Naive thymus-derived CD8-positive, alpha-beta T cell (primary cell): ENCODE measurements at regions not wholly inside any gene's neighbourhood (a gene's known extent, or its start where the extent isn't known, plus 50 kb on each side); places are given as distances from the start of the nearest gene placed in this dataset.
"Not testable (repeated sequence)": the region's sequence is repeated elsewhere in the genome, so short reads cannot be mapped to it uniquely, and the experiment has no call there.

Source experiments
- ATAC-seq, 2 donors: fragments of 150-1000 bp; cut with Tn5 transposase in 1 of 2; sonication (Bioruptor Pico), chemical (Tn5 transposase) in 1 of 2; 1 replicate in 1 of 2; 2 replicates in 1 of 2; pipeline ENCODE4 v1.10.0; 2021; ENCODE audit warnings: mild to moderate bottlenecking in 2 of 2, moderate library complexity in 2 of 2
- POLR2A ChIA-PET: fragments of 350-600 bp; sonication (Branson Sonifier 250); formaldehyde crosslinking; loops from one replicate; lab custom pipeline; 2021; ENCODE audit warnings: antibody characterized with exemption; lab: Charles Lee
- DNase-seq, 10 donors: peaks; one replicate each; pipeline versions ENCODE4 v3.0.0 to v3.0.0-alpha.2; 2020 to 2022
- H3K27ac Mint-ChIP-seq, 10 donors: one replicate each; pipeline ENCODE4 v1.8.0; 2020 to 2022; ENCODE audit warnings: mild to moderate bottlenecking in 10 of 10, mixed read lengths in 10 of 10, moderate library complexity in 4 of 10, inconsistent platforms in 1 of 10
- H3K27me3 Mint-ChIP-seq, 5 donors: one replicate each; pipeline ENCODE4 v1.8.0; 2021 to 2022; ENCODE audit warnings: mixed read lengths in 5 of 5
- H3K36me3 Mint-ChIP-seq, 3 donors: one replicate each; pipeline ENCODE4 v1.8.0; 2020 to 2022; ENCODE audit warnings: mixed read lengths in 3 of 3, mild to moderate bottlenecking in 2 of 3, inconsistent platforms in 1 of 3
- H3K4me1 Mint-ChIP-seq, 4 donors: one replicate each; pipeline ENCODE4 v1.8.0; 2021 to 2022; ENCODE audit warnings: mixed read lengths in 4 of 4
- H3K4me3 Mint-ChIP-seq, 10 donors: one replicate each; pipeline ENCODE4 v1.8.0; 2020 to 2022; ENCODE audit warnings: mild to moderate bottlenecking in 10 of 10, mixed read lengths in 10 of 10, moderate library complexity in 6 of 10, inconsistent platforms in 1 of 10
- H3K9me3 Mint-ChIP-seq, 9 donors: one replicate each; pipeline ENCODE4 v1.8.0; 2020 to 2022; ENCODE audit warnings: mixed read lengths in 9 of 9, mild to moderate bottlenecking in 3 of 9, inconsistent platforms in 1 of 9, moderate library complexity in 1 of 9

DNA sequence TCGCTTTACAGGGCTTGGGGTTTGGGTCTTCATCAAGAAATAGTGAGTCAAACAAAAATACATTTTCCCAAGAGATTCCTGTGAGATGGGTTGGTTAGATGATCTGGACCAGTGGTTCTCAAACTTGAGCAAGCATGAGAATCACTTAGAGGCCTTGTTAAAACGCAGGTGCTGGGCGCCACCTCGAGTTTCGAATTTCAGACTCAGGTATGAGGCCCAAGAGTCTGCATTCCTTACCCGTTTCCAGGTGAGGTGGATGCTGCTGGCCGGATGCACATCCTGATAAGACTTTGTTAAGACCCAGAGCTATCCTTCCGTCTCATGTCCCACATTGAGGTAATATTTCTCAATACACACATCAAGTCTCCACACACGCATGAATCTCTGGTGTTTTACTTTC is 707.8 kb upstream of the SALL3 start:
- POLR2A ChIA-PET: no interaction called here
- H3K9me3 Mint-ChIP-seq: peaks cover 2 to 26% (median 14%) of the 10 kb centered on the region in 9 donors
- no peak for DNase-seq
- no peak overlapping the region for H3K4me3 Mint-ChIP-seq
- no peak for ATAC-seq
- H3K4me1 Mint-ChIP-seq: no peaks in the 10 kb centered on the region
- no peaks in the 10 kb centered on the region for H3K27me3 Mint-ChIP-seq
- peaks cover 0 to 10% (median 0%) of the 10 kb centered on the region in 3 donors for H3K36me3 Mint-ChIP-seq
- no peak overlapping the region for H3K27ac Mint-ChIP-seq

DNA sequence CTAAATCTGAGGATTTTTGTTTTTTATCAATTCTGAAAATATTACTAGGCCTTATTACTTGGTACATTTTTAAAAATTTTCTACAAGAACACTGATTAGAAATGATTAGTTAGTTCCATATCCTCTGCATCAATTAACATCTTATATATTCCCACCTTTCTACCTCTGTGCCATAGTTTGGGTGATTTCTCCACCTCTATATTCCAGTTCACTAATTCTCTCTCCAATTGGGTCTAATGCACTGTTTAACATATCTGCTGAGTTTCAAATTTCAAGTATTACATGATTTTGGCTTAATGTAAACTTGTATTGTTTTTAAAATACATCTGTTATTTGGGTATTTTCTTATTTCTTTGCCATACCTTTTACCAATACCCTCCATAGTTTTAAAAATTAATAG is 705.7 kb upstream of the SALL3 start:
- no peaks in the 10 kb centered on the region for H3K27me3 Mint-ChIP-seq
- no peak for ATAC-seq
- peaks cover 0 to 10% (median 0%) of the 10 kb centered on the region in 3 donors for H3K36me3 Mint-ChIP-seq
- no peak for DNase-seq
- no peaks in the 10 kb centered on the region for H3K4me1 Mint-ChIP-seq
- no peak overlapping the region for H3K27ac Mint-ChIP-seq
- POLR2A ChIA-PET: no interaction called here
- peaks cover 0 to 26% (median 14%) of the 10 kb centered on the region in 9 donors for H3K9me3 Mint-ChIP-seq
- H3K4me3 Mint-ChIP-seq: no peak overlapping the region

DNA sequence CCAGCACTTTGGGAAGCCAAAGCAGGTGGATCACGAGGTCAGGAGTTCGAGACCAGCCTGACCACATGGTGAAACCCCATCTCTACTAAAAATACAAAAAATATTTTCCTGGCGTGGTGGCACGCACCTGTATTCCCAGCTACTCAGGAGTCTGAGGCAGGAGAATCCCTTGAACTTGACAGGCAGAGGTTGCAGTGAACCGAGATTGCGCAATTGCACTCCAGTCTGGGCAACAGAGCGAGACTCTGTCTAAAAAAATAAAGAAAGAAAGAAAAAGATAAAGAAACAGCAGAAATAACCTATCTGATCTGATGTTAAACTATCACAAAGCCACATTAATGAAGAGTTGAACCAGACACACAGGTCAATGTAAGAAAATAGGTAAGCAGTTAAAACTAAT is 696.2 kb upstream of the SALL3 start:
- H3K4me3 Mint-ChIP-seq, DNase-seq, H3K36me3 Mint-ChIP-seq, H3K27ac Mint-ChIP-seq, POLR2A ChIA-PET, ATAC-seq, H3K4me1 Mint-ChIP-seq: not testable (repeated sequence)
- peaks cover 0 to 12% (median 3%) of the 10 kb centered on the region in 9 donors for H3K9me3 Mint-ChIP-seq
- H3K27me3 Mint-ChIP-seq: peaks cover 0 to 11% (median 0%) of the 10 kb centered on the region in 5 donors

DNA sequence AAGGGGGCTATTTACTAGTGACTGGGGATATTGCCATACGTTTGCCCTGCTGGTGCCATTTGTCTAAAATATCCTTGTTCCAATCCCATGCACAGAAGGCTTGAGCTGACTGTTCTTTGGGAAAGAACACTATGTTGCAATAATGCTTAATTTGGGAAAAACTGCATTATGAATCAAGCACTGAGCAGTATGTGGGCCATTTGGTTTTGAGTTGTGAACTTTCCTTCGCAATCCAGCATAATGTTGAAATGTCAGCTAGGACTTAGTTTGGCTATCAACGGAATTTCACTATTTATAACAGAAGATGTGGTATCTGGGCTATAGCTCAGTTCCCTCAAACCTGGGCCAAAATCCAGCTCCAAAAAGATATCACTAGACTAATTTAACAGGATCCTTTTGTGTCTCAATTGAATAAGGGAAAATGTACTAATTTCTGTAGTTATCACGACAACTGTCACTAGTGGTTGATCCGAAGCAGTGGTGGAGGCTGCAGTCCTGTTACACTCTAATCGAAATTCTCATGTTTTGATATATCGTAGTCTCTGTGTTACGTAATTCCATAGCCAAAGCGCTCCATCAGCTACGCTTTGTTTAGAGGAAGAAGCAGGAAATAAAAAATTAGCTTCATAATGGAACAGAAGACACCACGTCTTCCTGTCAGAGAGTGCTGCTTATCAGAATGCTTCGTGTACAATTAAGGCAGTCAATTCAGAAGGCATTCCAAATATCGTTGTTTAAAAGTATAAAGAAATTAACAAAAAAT is 686.8 kb upstream of the SALL3 start:
- Mint-ChIP-seq H3K27ac (no peak overlapping the region), H3K9me3 (peaks cover 0 to 16% (median 0%) of the 10 kb centered on the region in 9 donors), H3K36me3 (no peaks in the 10 kb centered on the region), H3K4me1 (no peaks in the 10 kb centered on the region), H3K27me3 (peaks cover 0 to 6% (median 0%) of the 10 kb centered on the region in 5 donors), H3K4me3 (no peak overlapping the region)
- ATAC-seq: no peak
- POLR2A ChIA-PET: no interaction called here
- no peak for DNase-seq

DNA sequence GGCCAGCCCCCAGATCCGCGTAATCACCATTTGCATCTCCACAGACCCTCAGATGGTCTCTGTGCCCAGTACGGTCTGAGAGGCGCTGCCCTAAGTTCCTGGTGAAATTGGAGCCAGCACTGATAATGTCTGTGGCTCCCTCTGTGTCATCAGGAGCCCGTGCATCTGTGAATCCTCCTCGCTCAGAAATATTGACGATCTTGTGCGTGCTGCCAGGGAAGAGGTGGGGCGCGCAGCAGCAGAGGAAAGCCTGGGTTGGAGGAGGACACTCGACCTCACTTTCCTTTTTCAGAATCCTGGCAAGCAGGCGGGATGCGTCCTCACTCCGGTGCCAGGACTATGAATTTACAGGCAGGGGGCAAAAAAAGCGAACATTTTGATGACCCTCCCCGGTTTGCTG is 686.1 kb upstream of the SALL3 start:
- DNase-seq: no peak
- Mint-ChIP-seq H3K27ac (no peak overlapping the region), H3K4me1 (no peaks in the 10 kb centered on the region), H3K9me3 (peaks cover 0 to 13% (median 0%) of the 10 kb centered on the region in 9 donors), H3K36me3 (no peaks in the 10 kb centered on the region), H3K27me3 (peaks cover 0 to 3% (median 0%) of the 10 kb centered on the region in 5 donors), H3K4me3 (no peak overlapping the region)
- POLR2A ChIA-PET: no interaction called here
- no peak for ATAC-seq

DNA sequence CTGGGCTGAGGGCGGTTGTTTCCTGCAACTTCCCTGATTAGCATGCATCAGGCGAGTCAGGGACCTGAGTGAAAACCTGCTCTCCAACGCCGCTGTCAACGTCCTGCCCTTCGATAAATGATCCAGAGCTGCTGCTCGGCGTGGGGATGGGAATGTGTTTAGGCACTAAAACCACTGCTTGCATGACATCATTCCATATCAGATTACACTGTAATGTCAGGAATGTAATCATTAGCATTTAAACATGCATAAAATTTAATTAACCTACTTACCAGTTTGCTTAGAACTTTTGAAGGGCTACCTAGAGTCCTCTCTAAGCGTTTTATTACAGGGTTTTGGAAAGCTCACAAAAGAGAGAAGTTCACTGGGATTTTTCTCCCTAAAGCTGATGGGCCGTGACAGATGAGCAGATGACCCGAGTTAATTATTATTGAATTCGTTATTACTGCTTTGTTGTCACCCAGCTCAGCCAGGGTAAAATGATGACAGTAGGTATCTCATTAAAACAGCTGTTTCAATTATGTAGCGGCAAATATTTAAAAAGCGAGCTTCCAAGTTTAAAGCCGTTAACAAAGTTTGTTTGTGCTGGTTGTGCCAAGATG is 685.6 kb upstream of the SALL3 start:
- H3K27me3 Mint-ChIP-seq: peaks cover 0 to 3% (median 0%) of the 10 kb centered on the region in 5 donors
- ATAC-seq (no peak), DNase-seq (no peak)
- POLR2A ChIA-PET: no interaction called here
- peaks cover 0 to 10% (median 0%) of the 10 kb centered on the region in 9 donors for H3K9me3 Mint-ChIP-seq
- no peak overlapping the region for H3K4me3 Mint-ChIP-seq
- no peak overlapping the region for H3K27ac Mint-ChIP-seq
- no peaks in the 10 kb centered on the region for H3K4me1 Mint-ChIP-seq
- no peaks in the 10 kb centered on the region for H3K36me3 Mint-ChIP-seq

DNA sequence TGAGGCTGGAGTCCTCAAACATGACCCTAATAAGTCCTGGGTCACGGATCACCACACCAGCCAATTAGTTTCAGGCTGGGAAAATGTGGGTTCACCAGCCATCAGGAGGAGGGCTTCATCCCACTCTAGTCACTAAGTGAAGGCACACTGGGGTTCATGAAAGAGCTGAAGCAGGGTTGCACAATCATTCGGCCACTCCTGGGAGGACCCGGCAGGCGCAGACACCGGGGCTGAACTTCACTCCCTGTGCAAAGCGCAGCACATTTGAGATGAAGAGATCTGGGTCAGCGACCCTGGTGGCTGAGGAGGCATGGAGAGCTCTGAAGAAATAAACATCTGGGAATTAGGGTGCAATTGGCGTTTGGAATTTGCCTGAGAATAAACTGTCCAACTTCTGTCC is 684.4 kb upstream of the SALL3 start:
- no peak for ATAC-seq
- Mint-ChIP-seq H3K27me3 (peaks cover 0 to 7% (median 0%) of the 10 kb centered on the region in 5 donors), H3K27ac (no peak overlapping the region), H3K4me3 (no peak overlapping the region), H3K9me3 (peaks cover 0 to 10% (median 0%) of the 10 kb centered on the region in 9 donors), H3K36me3 (no peaks in the 10 kb centered on the region), H3K4me1 (no peaks in the 10 kb centered on the region)
- no peak for DNase-seq
- POLR2A ChIA-PET: no interaction called here

DNA sequence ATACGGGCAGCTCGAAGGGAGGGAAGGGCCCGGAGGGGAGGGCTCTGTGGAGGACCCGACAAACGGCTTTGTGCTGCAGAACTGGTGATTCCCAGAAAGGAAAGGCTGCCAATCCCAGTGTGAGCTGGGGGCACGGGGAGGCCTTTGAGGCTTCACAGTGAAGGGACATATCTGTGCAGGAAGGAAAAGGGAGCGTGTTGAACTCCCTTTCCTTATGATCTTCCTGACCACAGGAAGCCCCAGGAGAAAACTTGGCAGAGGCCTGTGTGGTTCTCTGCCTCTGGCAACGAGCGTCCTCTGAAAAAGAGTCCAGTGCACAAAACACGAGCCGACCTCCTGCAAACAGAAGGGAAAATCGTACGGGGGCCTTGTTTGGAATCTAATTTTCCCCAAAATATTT is 683.5 kb upstream of the SALL3 start:
- peaks cover 0 to 10% (median 0%) of the 10 kb centered on the region in 9 donors for H3K9me3 Mint-ChIP-seq
- H3K27ac Mint-ChIP-seq: no peak overlapping the region
- POLR2A ChIA-PET: no interaction called here
- ATAC-seq: no peak
- H3K4me3 Mint-ChIP-seq: no peak overlapping the region
- H3K36me3 Mint-ChIP-seq: no peaks in the 10 kb centered on the region
- H3K27me3 Mint-ChIP-seq: peaks cover 0 to 7% (median 0%) of the 10 kb centered on the region in 5 donors
- H3K4me1 Mint-ChIP-seq: no peaks in the 10 kb centered on the region
- DNase-seq: no peak

DNA sequence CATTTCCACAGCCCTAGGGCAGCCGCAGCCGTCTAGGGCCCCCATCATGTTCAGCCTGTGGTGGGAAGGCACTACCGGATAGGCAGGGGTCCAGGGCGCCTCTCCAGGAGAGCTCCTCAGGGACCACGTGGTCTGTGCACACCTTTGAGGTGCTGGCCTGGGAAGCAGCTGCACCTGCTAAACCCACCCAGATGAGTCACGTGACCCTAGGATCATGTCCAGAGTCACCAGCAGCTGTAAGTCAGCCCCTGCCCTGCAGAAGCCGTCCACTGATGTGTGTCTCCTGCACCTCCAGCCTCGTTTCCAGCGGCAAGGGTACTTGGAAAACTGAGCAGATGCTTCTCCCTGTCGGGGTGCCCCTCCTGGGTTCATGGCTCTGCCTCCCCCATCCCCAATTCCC is 682.6 kb upstream of the SALL3 start:
- Mint-ChIP-seq H3K36me3 (no peaks in the 10 kb centered on the region), H3K27ac (no peak overlapping the region), H3K9me3 (peaks cover 0 to 9% (median 0%) of the 10 kb centered on the region in 9 donors), H3K4me1 (no peaks in the 10 kb centered on the region), H3K4me3 (no peak overlapping the region), H3K27me3 (peaks cover 0 to 7% (median 0%) of the 10 kb centered on the region in 5 donors)
- POLR2A ChIA-PET: no interaction called here
- no peak for ATAC-seq
- no peak for DNase-seq

DNA sequence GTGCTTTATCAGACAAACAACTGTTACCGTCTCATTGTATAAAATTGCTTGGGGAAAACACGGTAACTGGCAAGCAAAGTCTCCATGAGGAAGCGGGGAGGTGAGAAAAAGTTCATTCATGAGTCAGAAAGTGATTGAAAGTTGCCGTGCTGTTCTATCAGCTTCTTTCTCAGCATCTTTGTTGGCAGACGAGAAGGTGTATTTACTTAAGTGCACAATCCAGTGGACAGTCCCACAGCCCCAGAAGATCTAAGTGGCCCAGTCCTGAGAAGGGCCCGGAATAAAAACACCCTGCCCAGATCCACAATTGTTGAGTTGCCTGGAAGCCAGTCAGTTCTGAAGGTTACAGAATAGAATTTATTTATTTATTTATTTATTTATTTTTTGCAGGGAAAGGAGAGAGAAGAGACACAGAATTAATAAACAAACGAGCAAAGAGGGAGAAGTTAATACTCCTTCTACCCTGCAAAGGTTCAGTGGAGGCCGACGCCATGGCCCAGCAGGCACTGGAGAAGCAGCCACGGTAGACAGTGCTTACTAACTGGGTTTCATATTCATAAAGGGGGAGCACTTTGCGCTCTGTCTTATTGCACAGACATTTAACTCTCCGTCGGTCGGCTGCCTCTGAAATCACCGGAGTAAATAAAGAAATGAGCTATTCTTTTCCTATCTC is 676.0 kb upstream of the SALL3 start:
- no peak for DNase-seq
- Mint-ChIP-seq H3K4me3 (no peak overlapping the region), H3K4me1 (no peaks in the 10 kb centered on the region), H3K36me3 (no peaks in the 10 kb centered on the region), H3K27ac (no peak overlapping the region), H3K9me3 (no peaks in the 10 kb centered on the region), H3K27me3 (peaks cover 0 to 20% (median 3%) of the 10 kb centered on the region in 5 donors)
- no peak for ATAC-seq
- POLR2A ChIA-PET: no interaction called here

DNA sequence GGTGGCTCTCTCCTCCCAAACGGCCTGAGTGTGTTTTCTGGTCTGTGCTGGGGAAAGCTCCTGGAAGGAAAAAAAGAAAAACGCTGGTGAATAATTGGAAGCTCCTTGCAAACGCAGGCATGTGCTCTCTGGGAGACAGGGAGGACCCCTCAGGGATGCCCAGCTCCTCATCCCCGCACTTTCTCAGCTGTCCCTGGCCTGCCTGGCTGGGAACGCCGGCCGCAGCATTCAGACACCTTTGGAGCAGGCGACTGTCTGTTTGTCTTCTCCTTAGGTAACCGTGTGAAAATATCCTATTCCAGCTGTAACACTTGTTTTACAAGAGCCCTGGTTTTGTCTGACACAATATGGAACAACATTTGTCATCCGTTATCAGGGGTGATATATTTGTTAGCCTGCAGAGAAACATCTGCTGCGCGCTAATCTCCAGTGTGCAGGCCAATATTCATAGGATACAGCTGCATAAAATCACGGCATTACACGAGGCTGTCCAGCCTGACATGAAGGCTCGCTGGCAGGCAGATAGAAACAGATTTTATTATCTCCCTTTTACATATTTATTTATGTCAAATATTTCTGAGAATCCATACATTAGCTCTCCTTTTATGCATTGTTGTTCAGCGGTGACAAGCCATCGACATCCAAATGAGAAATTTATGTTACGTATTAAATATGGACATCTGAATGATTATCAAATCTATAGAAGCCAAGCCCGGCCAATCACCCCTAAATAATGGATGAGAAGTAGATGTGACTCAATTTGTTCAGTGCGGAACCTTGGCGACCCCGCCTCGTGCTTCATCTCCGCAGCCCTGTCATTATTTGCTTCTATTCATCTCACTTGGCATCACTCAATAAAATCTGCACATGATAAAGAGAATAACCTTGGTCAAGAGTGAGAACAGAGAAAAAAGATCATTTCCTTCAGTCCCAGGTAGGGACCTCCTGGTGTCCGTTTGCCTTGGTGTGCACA is 675.1 kb upstream of the SALL3 start:
- Mint-ChIP-seq H3K27ac (no peak overlapping the region), H3K4me1 (no peaks in the 10 kb centered on the region), H3K36me3 (no peaks in the 10 kb centered on the region), H3K27me3 (peaks cover 0 to 23% (median 7%) of the 10 kb centered on the region in 5 donors), H3K9me3 (peaks cover 0 to 2% (median 0%) of the 10 kb centered on the region in 9 donors), H3K4me3 (no peak overlapping the region)
- no peak for DNase-seq
- POLR2A ChIA-PET: no interaction called here
- ATAC-seq: no peak

DNA sequence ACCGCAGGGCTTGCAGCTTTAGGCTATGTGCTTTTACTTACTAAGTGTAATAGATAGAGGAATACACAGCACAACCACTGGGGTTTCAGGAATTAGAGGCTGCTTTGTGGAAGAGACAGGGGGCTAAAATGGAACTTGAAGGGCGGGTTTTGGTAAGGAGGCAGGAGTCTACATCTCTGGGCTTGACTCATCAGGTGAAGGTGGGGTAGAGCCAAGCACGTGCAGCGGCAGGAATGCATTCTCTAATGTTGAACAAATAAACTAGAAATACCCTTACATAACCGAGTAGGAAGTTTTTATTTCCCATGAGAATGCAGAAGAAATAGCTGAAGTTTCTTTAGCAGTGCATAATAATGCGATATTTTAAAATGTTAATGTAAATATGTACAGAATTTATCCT is 673.8 kb upstream of the SALL3 start:
- H3K27ac Mint-ChIP-seq: no peak overlapping the region
- H3K4me3 Mint-ChIP-seq: no peak overlapping the region
- H3K9me3 Mint-ChIP-seq: peaks cover 0 to 2% (median 0%) of the 10 kb centered on the region in 9 donors
- H3K36me3 Mint-ChIP-seq: no peaks in the 10 kb centered on the region
- ATAC-seq (no peak), DNase-seq (no peak)
- POLR2A ChIA-PET: no interaction called here
- H3K27me3 Mint-ChIP-seq: peaks cover 0 to 15% (median 7%) of the 10 kb centered on the region in 5 donors
- H3K4me1 Mint-ChIP-seq: no peaks in the 10 kb centered on the region
